HT-29 (cell line): ENCODE measurements at regions not wholly inside any gene's neighbourhood (a gene's known extent, or its start where the extent isn't known, plus 50 kb on each side); places are given as distances from the start of the nearest gene placed in this dataset.

Experiments
- DNase-seq: peaks from one replicate; pipeline ENCODE4 v3.0.0-alpha.2; 2015; ENCODE audit warnings: low spot score

DNA sequence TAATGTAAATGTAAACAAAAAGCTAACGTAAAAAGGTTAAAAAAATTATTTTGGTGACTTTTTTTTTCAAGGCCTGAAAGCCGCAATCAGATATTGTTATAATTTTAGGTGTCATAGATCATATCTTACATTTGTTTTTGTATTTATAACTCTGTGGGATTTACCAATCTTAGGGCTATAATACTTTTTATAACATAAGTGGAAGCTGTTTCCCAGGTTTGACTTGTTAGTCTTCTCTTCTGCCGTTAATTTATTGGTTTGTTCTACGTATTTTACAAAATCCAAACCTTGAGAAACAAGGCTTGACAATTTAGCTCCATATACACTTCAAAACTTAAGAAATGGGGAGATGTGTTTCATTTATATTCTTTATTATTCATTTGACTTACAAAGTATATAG, 119.4 kb downstream of the EVX1 start:
- DNase-seq, result no peak

- no peak for DNase-seq
Observed at GRCh38 chr7:27364344-27364758, 121.7 kb downstream of the EVX1 start.

DNA sequence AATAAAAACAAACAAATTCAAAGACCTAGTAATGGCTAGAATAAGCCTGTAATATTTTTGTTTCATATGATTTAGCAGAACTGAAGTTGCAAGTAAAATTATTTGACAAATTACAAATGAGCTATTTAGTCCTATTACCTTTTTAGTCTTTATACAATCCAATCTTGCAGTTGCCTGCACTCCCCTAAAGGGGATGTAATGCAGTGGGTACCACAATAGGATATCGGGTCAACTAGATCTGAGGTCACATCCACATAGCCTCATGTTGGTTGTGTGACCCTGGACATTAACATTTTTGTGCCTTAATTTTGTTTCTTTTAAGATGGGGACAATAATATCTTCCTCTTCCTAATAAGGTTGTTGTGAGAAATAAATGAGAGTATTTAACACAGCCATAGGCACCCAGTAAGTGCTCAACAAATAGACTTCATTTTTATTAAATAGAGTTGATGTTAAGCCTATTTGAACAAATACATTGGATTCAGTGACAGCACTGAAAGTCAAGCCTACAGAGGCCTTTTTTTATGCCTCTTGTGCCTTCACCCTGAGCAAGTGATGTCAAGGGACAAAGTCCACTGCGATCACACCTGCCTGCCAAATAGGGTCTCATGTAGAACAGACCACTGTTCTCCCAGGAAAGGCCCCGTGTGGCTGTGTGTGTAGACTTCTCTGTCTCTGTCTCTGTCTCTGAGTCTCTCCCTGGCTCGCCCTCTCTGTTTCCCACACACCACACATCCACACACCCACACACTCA, 124.8 kb downstream of the EVX1 start:
- no peak for DNase-seq

GRCh38 chr7:27367933-27368549, 125.4 kb downstream of the EVX1 start:
- DNase-seq, result no peak

GRCh38 chr7:27374958-27375841, 132.6 kb downstream of the EVX1 start:
- no peak for DNase-seq

GRCh38 chr7:27375958-27376357, 133.4 kb downstream of the EVX1 start:
- DNase-seq, result no peak

GRCh38 chr7:27377988-27378387, 135.4 kb downstream of the EVX1 start:
- no peak for DNase-seq

DNA sequence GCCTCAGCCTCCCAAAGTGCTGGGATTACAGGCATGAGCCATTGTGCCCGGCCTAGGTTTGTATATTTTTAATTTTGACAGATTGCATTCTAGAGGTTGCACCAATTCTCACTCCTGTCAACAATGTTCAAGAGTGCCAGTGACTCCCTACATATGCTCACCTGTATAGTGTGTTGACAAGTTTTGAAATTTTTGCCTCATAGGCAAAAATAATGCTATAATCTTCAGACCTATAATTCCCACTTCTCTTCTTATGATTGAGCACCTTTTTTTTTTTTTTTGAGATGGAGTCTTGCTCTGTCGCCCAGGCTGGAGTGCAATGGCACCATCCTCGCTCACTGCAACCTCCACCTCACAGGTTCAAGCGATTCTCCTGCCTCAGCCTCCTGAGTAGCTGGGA, 139.7 kb downstream of the EVX1 start:
- no peak for DNase-seq

DNA sequence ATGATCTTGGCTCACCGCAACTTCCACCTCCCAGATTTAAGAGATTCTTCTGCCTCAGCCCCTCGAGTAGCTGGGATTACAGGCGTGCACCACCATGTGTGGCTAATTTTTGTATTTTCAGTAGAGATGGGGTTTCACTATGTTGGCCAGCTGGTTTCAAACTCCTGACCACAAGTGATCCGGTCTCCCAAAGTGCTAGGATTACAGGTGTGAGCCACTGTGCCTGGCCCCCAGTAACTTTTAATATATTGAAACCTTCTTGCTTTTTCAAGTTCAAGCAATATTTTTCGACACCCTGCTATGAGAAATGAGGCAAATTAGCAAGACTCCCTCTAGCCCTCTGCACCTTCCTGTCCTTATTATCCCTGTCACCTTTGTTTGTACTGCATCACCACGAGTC, 144.0 kb downstream of the EVX1 start:
- no peak for DNase-seq

DNA sequence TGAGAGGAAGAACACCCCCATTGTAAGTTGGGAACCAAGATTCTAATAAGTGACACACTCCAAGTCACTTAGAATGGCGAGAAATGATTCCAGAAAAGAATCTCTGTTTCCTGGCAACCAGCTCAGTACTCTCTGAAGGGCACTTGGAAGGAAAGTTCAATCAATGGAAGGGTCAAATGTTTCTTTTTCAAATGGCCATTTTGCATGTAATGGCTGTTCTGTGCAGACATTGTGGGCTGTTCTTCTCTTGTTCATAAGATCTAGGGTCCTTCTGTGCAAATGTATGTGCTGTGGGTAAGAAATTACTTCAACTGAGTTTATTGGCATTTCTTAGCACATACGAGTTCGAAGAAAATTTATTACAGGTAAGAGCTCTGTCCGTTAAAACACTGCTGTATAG, 145.3 kb downstream of the EVX1 start:
- DNase-seq, result no peak

DNA sequence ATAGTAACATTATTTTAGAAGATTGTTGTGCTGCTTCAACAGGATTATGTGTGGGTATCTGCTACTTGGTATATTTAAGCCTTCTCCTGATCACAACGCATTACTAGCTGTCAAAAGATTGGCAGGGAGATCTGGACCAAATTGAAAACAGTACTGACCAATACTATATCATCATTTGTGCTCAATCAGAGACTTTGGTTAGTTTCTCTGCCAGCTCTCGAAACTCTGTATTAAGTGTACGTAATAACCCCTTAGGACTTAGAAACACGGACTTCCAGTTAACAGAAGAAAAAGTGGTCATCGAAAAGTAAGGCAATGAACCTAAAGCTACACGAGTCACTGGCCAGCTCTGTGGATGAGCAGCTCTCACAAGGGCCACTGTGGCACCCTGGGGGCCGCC, 146.0 kb downstream of the EVX1 start:
- no peak for DNase-seq

GRCh38 chr7:27389496-27389895, 146.9 kb downstream of the EVX1 start:
- no peak for DNase-seq

GRCh38 chr7:27392477-27392876, 149.9 kb downstream of the EVX1 start:
- DNase-seq, result no peak

DNA sequence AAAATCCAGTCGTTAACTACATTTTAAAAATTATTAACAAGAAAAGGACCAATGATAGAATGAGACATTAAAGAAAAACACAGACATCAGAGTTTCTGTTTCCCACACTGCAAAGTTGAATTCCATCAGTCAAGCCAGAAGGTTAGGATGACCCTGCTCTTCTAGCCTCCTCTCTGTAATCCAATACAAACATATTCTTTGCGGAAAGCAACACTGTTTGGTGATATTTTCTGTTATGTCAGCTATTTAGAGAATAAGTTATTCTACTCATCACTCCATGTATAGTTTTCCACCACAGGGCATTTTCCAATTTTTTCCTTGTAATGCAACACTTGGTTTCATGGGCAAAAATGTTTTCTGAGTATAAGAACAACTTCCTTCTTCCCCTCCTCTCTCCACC, 152.3 kb downstream of the EVX1 start:
- no peak for DNase-seq

- DNase-seq, result no peak
Observed at GRCh38 chr7:27395626-27396025, 153.0 kb downstream of the EVX1 start.

DNA sequence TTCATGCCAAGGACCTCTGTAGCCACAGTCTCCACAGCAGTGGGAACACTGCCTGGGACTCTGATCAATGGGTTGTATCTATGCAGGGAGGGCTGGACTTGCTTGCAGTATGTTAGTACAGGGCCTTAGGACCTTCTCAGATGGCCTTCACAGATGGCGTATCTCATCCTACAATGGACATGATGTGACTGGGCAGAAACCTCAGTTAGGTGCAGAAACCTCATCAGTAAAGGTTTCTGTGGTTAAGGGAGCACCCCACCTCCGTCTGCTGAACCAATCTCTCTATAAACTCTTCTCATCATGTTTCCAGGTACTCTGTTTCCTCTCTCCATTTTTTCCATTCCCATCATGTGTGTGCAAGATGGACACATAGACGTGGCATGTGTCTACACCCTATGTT, 154.9 kb downstream of the EVX1 start:
- no peak for DNase-seq

DNA sequence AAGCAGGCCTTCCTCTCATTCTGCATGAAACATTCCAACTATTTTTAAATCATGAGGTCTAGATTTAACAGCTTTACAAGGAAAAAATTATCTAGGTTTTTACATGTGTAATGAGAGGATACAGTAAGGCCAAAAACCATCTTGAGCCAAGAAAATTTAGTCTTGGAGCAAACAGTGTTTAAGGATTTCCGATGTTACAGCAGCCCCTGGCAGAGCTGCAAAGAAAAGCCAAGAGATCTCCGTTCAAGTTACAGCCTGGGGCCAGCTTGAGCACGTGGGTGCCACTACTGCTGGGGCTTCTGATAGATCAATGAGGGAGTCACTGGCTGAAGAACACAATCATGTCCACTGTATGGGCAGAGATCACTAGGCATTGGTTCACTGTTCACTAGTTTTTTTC, 156.2 kb downstream of the EVX1 start:
- DNase-seq, result no peak

DNA sequence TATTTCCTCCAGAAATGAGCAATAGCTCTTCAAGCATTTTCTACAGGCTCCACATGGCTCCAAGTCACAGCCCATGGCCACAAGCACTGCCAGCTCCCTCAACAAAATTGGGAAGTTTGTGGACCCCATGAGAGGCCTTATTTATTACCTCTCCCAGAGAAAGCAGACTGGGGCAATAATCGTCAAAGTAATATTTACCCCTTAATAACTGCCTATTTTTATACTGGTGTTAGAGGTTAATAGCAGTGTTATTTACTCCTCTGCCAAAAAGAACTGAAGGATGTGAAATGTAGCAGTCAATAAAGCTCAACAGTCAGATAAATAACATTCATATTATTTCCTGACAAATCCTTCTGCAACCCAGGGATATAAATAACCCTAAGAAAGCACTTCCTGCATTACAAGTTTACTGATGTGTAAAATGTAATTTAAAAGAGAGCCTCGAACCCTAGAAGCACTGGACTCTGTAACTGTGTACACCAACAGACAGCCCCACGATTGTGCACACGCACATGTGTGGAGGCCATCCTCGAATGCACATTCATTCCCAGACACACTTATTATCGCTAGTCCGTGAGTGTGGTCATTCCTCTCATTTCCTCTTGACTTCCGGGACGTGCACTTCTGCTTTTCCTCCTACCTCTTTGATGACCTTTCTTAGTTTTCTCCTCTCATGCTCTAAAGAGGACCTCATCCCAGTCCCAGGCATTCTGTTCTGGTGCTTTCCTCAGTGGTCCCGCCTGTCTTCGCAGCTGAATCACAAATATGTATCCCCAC, 157.4 kb downstream of the EVX1 start:
- no peak for DNase-seq

DNA sequence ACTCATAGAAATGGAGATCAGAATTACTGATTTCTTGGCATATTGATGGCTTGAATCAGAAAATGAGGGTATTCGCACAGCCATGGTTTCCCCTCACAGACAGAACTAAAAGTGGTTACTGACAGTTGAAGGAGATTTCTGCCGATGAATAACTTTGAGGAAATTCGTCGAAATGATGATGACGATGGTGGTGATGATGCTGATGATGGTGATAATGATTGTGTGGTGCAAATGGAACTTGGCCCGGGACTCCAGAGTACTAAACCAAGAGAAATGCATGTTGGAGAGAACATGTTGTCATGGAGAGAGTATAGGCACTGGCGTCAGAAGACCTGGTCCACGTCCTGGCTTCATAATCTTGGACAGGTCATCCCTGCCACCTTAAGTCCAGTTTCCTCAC, 163.2 kb downstream of the EVX1 start:
- no peak for DNase-seq

DNA sequence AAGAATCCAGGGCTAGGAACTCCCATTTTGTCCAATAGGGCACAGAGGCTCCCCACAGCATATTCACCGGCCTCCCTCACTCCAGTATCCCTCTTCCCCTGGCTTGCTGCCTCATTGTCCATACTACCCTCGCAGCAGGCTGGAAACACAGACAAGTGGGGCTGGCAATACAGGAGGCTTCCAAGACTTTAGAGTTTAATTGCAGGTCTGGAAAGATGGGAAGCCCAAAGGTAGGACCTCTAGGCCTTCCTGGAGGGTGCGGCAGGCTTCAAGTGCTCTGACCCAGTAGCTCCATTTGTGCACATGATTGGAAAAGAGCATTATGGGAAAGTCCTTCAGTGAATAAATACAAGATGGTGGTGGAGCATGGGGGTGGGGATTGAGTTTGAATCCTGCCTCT, 166.7 kb downstream of the EVX1 start:
- DNase-seq, result no peak

GRCh38 chr7:27409776-27410175, 167.2 kb downstream of the EVX1 start:
- DNase-seq, result no peak
